DND-41 (cell line): ENCODE measurements at regions not wholly inside any gene's neighbourhood (a gene's known extent, or its start where the extent isn't known, plus 50 kb on each side); places are given as distances from the start of the nearest gene placed in this dataset.
A peak's percentile ranks its signal among the peaks of the same experiment; 100 is the strongest.

Experiments
- ATAC-seq: fragments of 200-7000 bp; cut with Tn5 transposase; 3 replicates; pipeline ENCODE4 v1.9.1; 2021; ENCODE audit warnings: low read depth; ENCODE audit not compliant: insufficient read depth
- DNase-seq: peaks from one replicate; pipeline ENCODE4 v3.0.0-alpha.2; 2020
- H2AFZ ChIP-seq: 2 replicates; pipeline ENCODE4 v1.6.0; 2012; ENCODE audit warnings: low read depth, low read length
- H3K27ac ChIP-seq: 2 replicates; pipeline ENCODE4 v1.5.1; 2012; ENCODE audit warnings: low read length, inconsistent platforms
- H3K27me3 ChIP-seq: fragments of 200-600 bp; sonication (generic); 2 replicates; pipeline ENCODE4 v1.6.0; 2012; ENCODE audit warnings: low read length, mild to moderate bottlenecking, inconsistent platforms; ENCODE audit not compliant: insufficient read depth, poor library complexity
- H3K36me3 ChIP-seq: 2 replicates; pipeline ENCODE4 v1.5.1; 2012; ENCODE audit warnings: low read length, inconsistent platforms; ENCODE audit not compliant: insufficient read depth
- H3K4me1 ChIP-seq: 2 replicates; pipeline ENCODE4 v1.5.1; 2012; ENCODE audit warnings: mild to moderate bottlenecking, low read length; ENCODE audit not compliant: insufficient read depth
- H3K4me2 ChIP-seq: 2 replicates; pipeline ENCODE4 v1.6.0; 2012; ENCODE audit warnings: mild to moderate bottlenecking, moderate library complexity, low read length, inconsistent platforms; ENCODE audit not compliant: insufficient read depth
- H3K4me3 ChIP-seq, 2 experiments: fragments of 200-600 bp in 1 of 2; shearing (Covaris generic) in 1 of 2; 2 replicates each; pipeline ENCODE4 v1.5.1; 2012 to 2016; ENCODE audit warnings: inconsistent platforms in 2 of 2, low read length in 2 of 2, mild to moderate bottlenecking in 2 of 2, low read depth in 1 of 2, moderate library complexity in 1 of 2
- H3K79me2 ChIP-seq: 2 replicates; pipeline ENCODE4 v1.6.0; 2012; ENCODE audit warnings: low read length, inconsistent platforms; ENCODE audit not compliant: insufficient read depth
- H3K9ac ChIP-seq: 2 replicates; pipeline ENCODE4 v1.6.0; 2012; ENCODE audit warnings: low read depth, mild to moderate bottlenecking, inconsistent platforms, low read length, moderate library complexity
- H3K9me3 ChIP-seq: 2 replicates; pipeline ENCODE4 v1.5.1; 2012; ENCODE audit warnings: low read length, moderate library complexity, mild to moderate bottlenecking, inconsistent platforms; ENCODE audit not compliant: insufficient read depth, severe bottlenecking
- H4K20me1 ChIP-seq: 2 replicates; pipeline ENCODE4 v1.6.0; 2012; ENCODE audit warnings: low read length; ENCODE audit not compliant: insufficient read depth
- CTCF ChIP-seq: IDR thresholded peaks from 2 replicates; pipeline ENCODE4 v1.5.1; 2012; ENCODE audit warnings: borderline replicate concordance, low read length, moderate library complexity, mild to moderate bottlenecking; ENCODE audit not compliant: poor library complexity, severe bottlenecking; ENCODE audit errors: extremely low read depth
- EZH2 ChIP-seq: IDR thresholded peaks from 3 replicates; pipeline ENCODE4 v1.6.1; 2012; ENCODE audit warnings: borderline replicate concordance, low read depth, mild to moderate bottlenecking, moderate library complexity, low read length, inconsistent platforms; ENCODE audit not compliant: severe bottlenecking

GRCh38 chr14:98912655-98913054 is 359.3 kb downstream of the BCL11B start:
- Histone ChIP-seq H3K36me3 (no peaks in the 10 kb centered on the region), H4K20me1 (no peaks in the 10 kb centered on the region), H3K9me3 (no peaks in the 10 kb centered on the region), H3K4me2 (no peak overlapping the region), H3K27me3 (no peaks in the 10 kb centered on the region), H3K79me2 (no peaks in the 10 kb centered on the region), H3K4me3 (no peak overlapping the region), H3K9ac (no peak overlapping the region), H3K4me1 (peaks cover 12% of the 10 kb centered on the region), H3K27ac (no peak overlapping the region), H2AFZ (no peak overlapping the region)
- DNase-seq: peak; percentile 21
- peak; percentile 80 for ATAC-seq
- TF ChIP-seq EZH2: no peak
- no peak for TF ChIP-seq CTCF

- ATAC-seq: no peak
- peaks cover 12% of the 10 kb centered on the region for H3K4me1 ChIP-seq
- H3K9ac ChIP-seq: no peak overlapping the region
- H3K27me3 ChIP-seq: no peaks in the 10 kb centered on the region
- no peaks in the 10 kb centered on the region for H3K9me3 ChIP-seq
- H3K4me2 ChIP-seq: no peak overlapping the region
- no peak for DNase-seq
- TF ChIP-seq EZH2: no peak
- TF ChIP-seq CTCF: no peak
- H2AFZ ChIP-seq: no peak overlapping the region
- H3K27ac ChIP-seq: no peak overlapping the region
- no peak overlapping the region for H3K4me3 ChIP-seq
- no peaks in the 10 kb centered on the region for H4K20me1 ChIP-seq
- no peaks in the 10 kb centered on the region for H3K79me2 ChIP-seq
- H3K36me3 ChIP-seq: no peaks in the 10 kb centered on the region
Measured at GRCh38 chr14:98913967-98914650, 357.9 kb downstream of the BCL11B start.

GRCh38 chr14:98914942-98915341 is 357.1 kb downstream of the BCL11B start:
- Histone ChIP-seq H3K79me2 (no peaks in the 10 kb centered on the region), H3K9ac (no peak overlapping the region), H3K36me3 (no peaks in the 10 kb centered on the region), H3K9me3 (no peaks in the 10 kb centered on the region), H3K4me3 (no peak overlapping the region), H3K4me2 (no peak overlapping the region), H3K4me1 (peaks cover 8% of the 10 kb centered on the region), H3K27me3 (no peaks in the 10 kb centered on the region), H2AFZ (no peak overlapping the region), H4K20me1 (no peaks in the 10 kb centered on the region), H3K27ac (no peak overlapping the region)
- DNase-seq (no peak), ATAC-seq (no peak)
- no peak for TF ChIP-seq EZH2
- TF ChIP-seq CTCF: no peak
